Ovary (tissue), 3 donors: ENCODE measurements at regions not wholly inside any gene's neighbourhood (a gene's known extent, or its start where the extent isn't known, plus 50 kb on each side); places are given as distances from the start of the nearest gene placed in this dataset.

Source experiments
- EP300 ChIP-seq: sonication (generic); formaldehyde crosslinking; IDR thresholded peaks from one replicate; pipeline ENCODE4 v1.6.1; 2017; ENCODE audit warnings: antibody characterized with exemption
- POLR2A ChIP-seq: fragments of 450-650 bp; IDR thresholded peaks from one replicate; pipeline ENCODE4 v1.6.1; 2017; ENCODE audit warnings: antibody characterized with exemption, mild to moderate bottlenecking, moderate library complexity
- TF ChIP-seq, protein P1 (sequence below), 3 donors: fragments of 450-650 bp in 2 of 3; fragments of 200-600 bp in 1 of 3; IDR thresholded peaks; one replicate each; pipeline versions ENCODE4 v1.5.1 to v1.8.0; 2016 to 2022; ENCODE audit warnings: antibody characterized with exemption in 3 of 3, mild to moderate bottlenecking in 1 of 3
- donor health status: DM: no; HTN: no; CAD: no.

DNA sequence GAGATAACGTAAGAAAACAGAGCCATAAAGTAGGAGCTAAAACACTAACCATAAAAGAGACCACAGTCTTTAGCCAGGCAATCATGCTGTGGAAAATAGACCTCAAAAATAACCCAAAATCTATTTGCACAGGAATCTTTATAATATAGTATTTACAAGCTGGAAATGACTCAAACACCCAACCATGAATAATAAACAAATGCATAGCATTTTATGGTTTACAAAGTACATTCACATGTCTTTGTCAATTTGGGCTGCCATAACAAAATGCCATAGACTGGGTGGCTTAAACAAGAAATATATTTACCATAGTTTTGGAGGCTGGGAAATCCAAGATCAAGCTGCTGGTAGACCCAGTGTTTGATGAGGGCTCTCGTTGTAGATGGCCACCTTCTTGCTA lies 65.5 kb upstream of the GRB10 start:
- TF ChIP-seq EP300 (no peak), POLR2A (no peak)
- TF ChIP-seq, protein P1, sequence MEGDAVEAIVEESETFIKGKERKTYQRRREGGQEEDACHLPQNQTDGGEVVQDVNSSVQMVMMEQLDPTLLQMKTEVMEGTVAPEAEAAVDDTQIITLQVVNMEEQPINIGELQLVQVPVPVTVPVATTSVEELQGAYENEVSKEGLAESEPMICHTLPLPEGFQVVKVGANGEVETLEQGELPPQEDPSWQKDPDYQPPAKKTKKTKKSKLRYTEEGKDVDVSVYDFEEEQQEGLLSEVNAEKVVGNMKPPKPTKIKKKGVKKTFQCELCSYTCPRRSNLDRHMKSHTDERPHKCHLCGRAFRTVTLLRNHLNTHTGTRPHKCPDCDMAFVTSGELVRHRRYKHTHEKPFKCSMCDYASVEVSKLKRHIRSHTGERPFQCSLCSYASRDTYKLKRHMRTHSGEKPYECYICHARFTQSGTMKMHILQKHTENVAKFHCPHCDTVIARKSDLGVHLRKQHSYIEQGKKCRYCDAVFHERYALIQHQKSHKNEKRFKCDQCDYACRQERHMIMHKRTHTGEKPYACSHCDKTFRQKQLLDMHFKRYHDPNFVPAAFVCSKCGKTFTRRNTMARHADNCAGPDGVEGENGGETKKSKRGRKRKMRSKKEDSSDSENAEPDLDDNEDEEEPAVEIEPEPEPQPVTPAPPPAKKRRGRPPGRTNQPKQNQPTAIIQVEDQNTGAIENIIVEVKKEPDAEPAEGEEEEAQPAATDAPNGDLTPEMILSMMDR (IDR thresholded peaks at IDR 0.05): no peak
